Gastrocnemius medialis (tissue), 4 donors: ENCODE measurements at regions not wholly inside any gene's neighbourhood (a gene's known extent, or its start where the extent isn't known, plus 50 kb on each side); places are given as distances from the start of the nearest gene placed in this dataset.

Experiments
- ATAC-seq, 2 donors: fragments of 150-250 bp; one replicate each; pipeline ENCODE4 v1.9.1; 2016
- DNase-seq, 2 donors: peaks; one replicate each; pipeline ENCODE4 v3.0.0-alpha.2; 2019
- H3K27ac ChIP-seq, 4 donors: fragments of 200-600 bp; sonication (generic); 1 replicate in 1 of 4; 2 replicates in 3 of 4; pipeline ENCODE4 v1.5.1; 2016 to 2018; ENCODE audit warnings: mild to moderate bottlenecking in 2 of 4, moderate library complexity in 1 of 4
- H3K27me3 ChIP-seq, 3 donors: fragments of 200-600 bp; sonication (generic) in 2 of 3; 1 replicate in 1 of 3; 2 replicates in 2 of 3; pipeline versions ENCODE4 v1.5.1 to v1.6.0; 2016 to 2019; ENCODE audit warnings: mild to moderate bottlenecking in 1 of 3, moderate library complexity in 1 of 3
- H3K36me3 ChIP-seq, 2 donors: fragments of 200-600 bp; sonication (generic) in 1 of 2; one replicate each; pipeline ENCODE4 v1.5.1; 2017 to 2018
- H3K4me1 ChIP-seq, 2 donors: fragments of 200-600 bp; sonication (generic) in 1 of 2; one replicate each; pipeline ENCODE4 v1.5.1; 2016 to 2017; ENCODE audit warnings: mild to moderate bottlenecking in 2 of 2
- H3K4me3 ChIP-seq, 4 donors: fragments of 200-600 bp; sonication (generic) in 3 of 4; 1 replicate in 1 of 4; 2 replicates in 3 of 4; pipeline ENCODE4 v1.5.1; 2016 to 2019; ENCODE audit warnings: mild to moderate bottlenecking in 2 of 4
- H3K9me3 ChIP-seq, 3 donors: fragments of 200-600 bp; sonication (generic) in 2 of 3; 1 replicate in 1 of 3; 2 replicates in 2 of 3; pipeline ENCODE4 v1.5.1; 2016 to 2019
- POLR2A ChIP-seq, 2 donors: fragments of 450-650 bp; IDR thresholded peaks; one replicate each; pipeline ENCODE4 v1.6.1; 2017; ENCODE audit warnings: antibody characterized with exemption in 2 of 2, mild to moderate bottlenecking in 2 of 2, moderate library complexity in 2 of 2
- in situ Hi-C, 4 donors: fragments of 200-750 bp; cut with MboI; loops; one replicate each; pipeline versions ENCODE4 v1.15.0 to v1.8.0; 2017; ENCODE audit warnings: low sequenced_read_pairs in 4 of 4
- intact Hi-C: fragments of 100-400 bp; cut with DNase I; formaldehyde crosslinking; loops from one replicate; pipeline ENCODE4 v1.15.1; 2023; ENCODE audit warnings: low total_unique reads
- TF ChIP-seq, protein P1 (sequence below), 5 experiments: fragments of 450-650 bp in 3 of 5; fragments of 200-600 bp in 2 of 5; sonication (generic) in 2 of 5; IDR thresholded peaks in 4 of 5; conservative IDR thresholded peaks in 1 of 5; 1 replicate in 4 of 5; 2 replicates in 1 of 5; pipeline ENCODE4 v1.5.1; 2016 to 2019; ENCODE audit warnings: antibody characterized with exemption in 5 of 5, mild to moderate bottlenecking in 3 of 5, moderate library complexity in 3 of 5

DNA sequence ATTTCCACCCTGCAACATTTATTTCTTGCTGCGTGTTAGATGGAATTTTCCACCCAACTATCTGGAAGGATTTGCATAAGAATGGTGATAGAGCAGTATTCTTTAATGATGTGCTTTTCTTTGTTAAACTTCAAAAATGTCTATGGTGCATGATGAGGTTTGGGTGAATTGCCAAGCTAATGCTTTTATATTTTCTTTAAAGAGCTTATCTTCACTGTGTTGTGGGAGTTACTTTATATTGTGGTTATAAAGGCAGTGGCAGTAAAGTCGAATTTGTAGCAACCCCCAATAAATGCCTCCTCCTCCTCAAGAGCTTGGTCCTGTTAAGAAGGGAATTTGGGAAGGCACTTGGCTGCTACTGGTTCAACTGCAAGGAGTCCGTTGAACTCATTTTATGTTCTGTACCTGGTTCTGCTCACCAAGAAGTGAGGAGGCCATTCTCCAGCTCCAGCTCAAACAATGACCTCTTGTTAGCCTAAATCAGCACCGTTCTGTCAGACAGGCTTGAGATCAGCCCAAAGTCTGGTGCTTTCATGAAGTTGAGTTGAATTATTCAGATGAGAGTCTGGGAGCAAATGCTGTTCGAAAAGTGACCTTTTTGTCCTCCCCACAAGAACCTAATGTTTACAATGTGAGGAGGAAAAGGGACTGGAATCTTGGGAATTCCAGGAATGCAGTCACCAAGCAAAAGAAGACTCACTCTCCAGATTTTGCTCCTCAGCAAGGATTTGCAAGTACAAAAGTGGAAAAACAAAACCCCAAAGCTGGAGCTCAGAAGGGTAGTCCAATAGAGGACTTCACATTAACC lies 217.0 kb downstream of the TMEM38B start:
- Histone ChIP-seq H3K27ac (peak overlapping the region; percentile 86 to 99 (median 90)), H3K4me3 (peak overlapping the region in 1 of 4 donors; percentile 21), H3K4me1 (peaks cover 24 to 34% of the 10 kb centered on the region in 2 donors), H3K36me3 (no peaks in the 10 kb centered on the region), H3K27me3 (no peaks in the 10 kb centered on the region), H3K9me3 (no peaks in the 10 kb centered on the region)
- ATAC-seq (no peak), DNase-seq (no peak)
- TF ChIP-seq POLR2A (IDR thresholded peaks at IDR 0.05), result no peak
- TF ChIP-seq, protein P1, sequence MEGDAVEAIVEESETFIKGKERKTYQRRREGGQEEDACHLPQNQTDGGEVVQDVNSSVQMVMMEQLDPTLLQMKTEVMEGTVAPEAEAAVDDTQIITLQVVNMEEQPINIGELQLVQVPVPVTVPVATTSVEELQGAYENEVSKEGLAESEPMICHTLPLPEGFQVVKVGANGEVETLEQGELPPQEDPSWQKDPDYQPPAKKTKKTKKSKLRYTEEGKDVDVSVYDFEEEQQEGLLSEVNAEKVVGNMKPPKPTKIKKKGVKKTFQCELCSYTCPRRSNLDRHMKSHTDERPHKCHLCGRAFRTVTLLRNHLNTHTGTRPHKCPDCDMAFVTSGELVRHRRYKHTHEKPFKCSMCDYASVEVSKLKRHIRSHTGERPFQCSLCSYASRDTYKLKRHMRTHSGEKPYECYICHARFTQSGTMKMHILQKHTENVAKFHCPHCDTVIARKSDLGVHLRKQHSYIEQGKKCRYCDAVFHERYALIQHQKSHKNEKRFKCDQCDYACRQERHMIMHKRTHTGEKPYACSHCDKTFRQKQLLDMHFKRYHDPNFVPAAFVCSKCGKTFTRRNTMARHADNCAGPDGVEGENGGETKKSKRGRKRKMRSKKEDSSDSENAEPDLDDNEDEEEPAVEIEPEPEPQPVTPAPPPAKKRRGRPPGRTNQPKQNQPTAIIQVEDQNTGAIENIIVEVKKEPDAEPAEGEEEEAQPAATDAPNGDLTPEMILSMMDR (IDR thresholded peaks at IDR 0.05 in 4 of 5, conservative IDR thresholded peaks at IDR 0.05 in 1 of 5), result no peak
- intact Hi-C loops (loop anchor here (5.0 to 10.0 kb wide), 3 partner anchors 863 to 1263 kb away; partner anchors contain the start of gene ZNF462), in situ Hi-C loops (loop anchor here in 1 of 4 donors (25.0 kb wide), 1 partner anchor 951 kb away; the partner anchor contains the start of gene ZNF462)

DNA sequence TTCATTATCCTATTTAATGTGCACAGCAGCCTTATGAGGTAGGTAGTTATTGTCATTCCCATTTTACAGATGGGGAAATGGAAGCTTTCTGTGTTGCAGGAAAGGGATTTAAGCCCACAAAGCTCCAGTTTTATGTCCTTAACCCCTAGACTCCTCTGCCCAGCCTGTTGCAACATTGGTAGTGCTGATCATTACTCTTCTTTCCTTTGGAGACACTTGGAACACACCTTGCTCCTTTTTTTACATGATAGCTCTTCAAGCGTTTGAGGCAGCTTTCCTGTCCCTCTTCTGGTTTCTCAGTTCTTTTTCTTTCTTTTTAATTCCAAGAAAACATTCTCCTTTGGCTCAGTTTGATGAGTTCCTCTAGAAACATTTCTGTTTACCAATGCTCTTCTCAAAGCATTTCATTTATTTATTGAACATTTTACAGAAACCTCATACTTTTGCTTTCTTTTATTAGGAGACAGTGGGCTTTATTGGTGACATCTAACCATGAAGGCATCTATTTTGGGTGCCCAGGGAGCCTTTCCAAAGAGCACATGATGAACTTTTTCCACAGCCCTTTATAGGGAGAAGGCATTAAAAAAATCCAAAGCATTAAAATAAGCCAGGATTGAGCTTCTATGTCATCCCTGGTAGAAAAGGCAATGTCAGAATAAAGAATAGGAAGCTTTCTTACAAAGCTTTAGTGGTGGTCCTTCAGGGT lies 218.0 kb downstream of the TMEM38B start:
- DNase-seq (peak in 1 of 2 donors; percentile 36), ATAC-seq (peak; percentile 67 to 73)
- H3K4me3 ChIP-seq, result peak overlapping the region in 2 of 4 donors; percentile 13 to 21
- no peaks in the 10 kb centered on the region for H3K9me3 ChIP-seq
- no peaks in the 10 kb centered on the region for H3K27me3 ChIP-seq
- in situ Hi-C loops (loop anchor here in 1 of 4 donors (25.0 kb wide), 1 partner anchor 950 kb away; the partner anchor contains the start of gene ZNF462), intact Hi-C loops (loop anchor here (5.0 to 10.0 kb wide), 3 partner anchors 862 to 1262 kb away; partner anchors contain the start of gene ZNF462)
- peaks cover 24 to 34% of the 10 kb centered on the region in 2 donors for H3K4me1 ChIP-seq
- no peak for TF ChIP-seq POLR2A (IDR thresholded peaks at IDR 0.05)
- TF ChIP-seq, protein P1 (IDR thresholded peaks at IDR 0.05 in 4 of 5, conservative IDR thresholded peaks at IDR 0.05 in 1 of 5), result no peak
- H3K36me3 ChIP-seq, result no peaks in the 10 kb centered on the region
- H3K27ac ChIP-seq, result peak overlapping the region; percentile 86 to 99 (median 90)

DNA sequence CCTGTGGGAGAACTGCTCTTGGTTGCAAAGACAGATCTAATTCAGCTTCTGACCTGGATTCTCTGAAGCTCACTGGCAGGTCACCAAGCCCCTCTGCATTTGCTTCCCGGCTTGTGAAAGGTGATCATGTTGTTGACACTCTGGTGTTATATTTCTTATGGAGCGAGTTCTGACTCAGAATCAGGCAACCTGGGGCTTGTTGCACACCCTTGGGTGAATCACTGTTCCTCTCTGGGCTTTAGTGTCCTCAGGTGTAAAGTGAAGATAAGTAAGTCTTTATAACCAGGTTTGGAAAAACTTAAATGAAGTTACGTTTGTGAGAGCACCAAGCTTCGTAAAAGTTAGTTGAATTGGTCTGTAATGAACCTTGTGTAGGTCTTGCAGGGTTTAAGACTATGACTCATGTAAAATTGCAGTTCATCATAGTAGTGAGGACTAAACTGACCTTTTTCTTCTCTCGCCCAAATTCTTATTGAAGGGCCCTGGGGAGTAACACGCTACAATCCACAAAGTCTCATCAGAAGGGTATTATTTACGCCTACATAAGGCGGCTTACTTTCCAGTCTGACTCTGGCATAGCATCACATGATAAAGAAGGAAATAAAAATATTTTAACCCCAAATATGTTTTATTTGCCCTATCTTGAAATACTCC lies 218.6 kb downstream of the TMEM38B start:
- Histone ChIP-seq H3K36me3 (no peaks in the 10 kb centered on the region), H3K4me1 (peaks cover 24 to 34% of the 10 kb centered on the region in 2 donors), H3K9me3 (no peaks in the 10 kb centered on the region), H3K27me3 (no peaks in the 10 kb centered on the region), H3K27ac (peak overlapping the region; percentile 86 to 99 (median 90)), H3K4me3 (peak overlapping the region in 2 of 4 donors; percentile 13 to 21)
- in situ Hi-C loops, result loop anchor here in 1 of 4 donors (25.0 kb wide), 1 partner anchor 949 kb away; the partner anchor contains the start of gene ZNF462
- ATAC-seq (peak; percentile 98), DNase-seq (peak; percentile 90 to 94)
- intact Hi-C loops, result loop anchor here (5.0 to 10.0 kb wide), 3 partner anchors 862 to 1262 kb away; partner anchors contain the start of gene ZNF462
- peak in 1 of 2 donors; percentile 31 for TF ChIP-seq POLR2A (IDR thresholded peaks at IDR 0.05)
- TF ChIP-seq, protein P1 (IDR thresholded peaks at IDR 0.05 in 4 of 5, conservative IDR thresholded peaks at IDR 0.05 in 1 of 5), result no peak

DNA sequence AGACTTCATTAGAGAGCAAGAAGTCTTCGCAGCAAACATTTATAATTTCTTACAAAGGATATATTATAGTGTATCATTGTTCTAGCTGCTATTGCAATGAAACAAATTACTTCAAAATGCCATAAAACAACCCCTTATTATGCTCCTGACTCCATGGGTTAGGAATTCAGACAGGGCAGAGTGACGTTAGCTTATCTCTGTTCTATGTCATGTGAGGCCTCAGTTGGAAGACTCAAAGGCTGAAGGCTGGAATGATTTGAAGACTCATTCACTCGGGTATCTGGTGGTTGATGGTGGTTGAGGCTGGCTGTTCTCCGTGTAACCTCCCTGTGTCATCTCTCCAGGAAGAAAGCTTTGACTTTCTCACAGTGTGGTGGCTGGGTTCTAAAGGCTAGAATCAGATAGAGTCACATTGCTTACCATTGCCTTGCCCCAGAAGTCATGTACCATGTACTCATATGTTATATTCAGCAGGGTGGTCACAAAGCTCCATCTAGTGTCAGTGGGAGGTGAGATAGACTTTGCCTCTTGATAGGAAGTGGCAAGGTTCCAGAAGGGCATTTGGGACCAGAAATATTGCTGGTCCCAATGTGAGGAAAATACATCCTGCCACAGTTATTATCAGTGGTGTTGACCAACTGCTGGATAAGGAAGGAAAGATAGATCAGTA lies 226.9 kb downstream of the TMEM38B start:
- Histone ChIP-seq H3K9me3 (no peaks in the 10 kb centered on the region), H3K27ac (no peak overlapping the region), H3K4me1 (no peaks in the 10 kb centered on the region), H3K4me3 (no peak overlapping the region), H3K27me3 (no peaks in the 10 kb centered on the region), H3K36me3 (no peaks in the 10 kb centered on the region)
- intact Hi-C loops, result no loop called here
- TF ChIP-seq, protein P1 (IDR thresholded peaks at IDR 0.05 in 4 of 5, conservative IDR thresholded peaks at IDR 0.05 in 1 of 5), result no peak
- TF ChIP-seq POLR2A (IDR thresholded peaks at IDR 0.05), result no peak
- DNase-seq (no peak), ATAC-seq (peak in 1 of 2 donors; percentile 86)
- in situ Hi-C loops, result loop anchor here in 1 of 4 donors (25.0 kb wide), 1 partner anchor 941 kb away; the partner anchor contains the start of gene ZNF462
